ENCODE measurements at regions not wholly inside any gene's neighbourhood (a gene's known extent, or its start where the extent isn't known, plus 50 kb on each side); places are given as distances from the start of the nearest gene placed in this dataset.

GRCh38 chr15:36208868-36209582, 370.4 kb upstream of the CDIN1 start:
- DNase-seq, result no peak

GRCh38 chr15:36210426-36210825, 369.0 kb upstream of the CDIN1 start:
- DNase-seq, result no peak

GRCh38 chr15:36218322-36218721, 361.1 kb upstream of the CDIN1 start:
- DNase-seq, result no peak

GRCh38 chr15:36218991-36219390, 360.4 kb upstream of the CDIN1 start:
- DNase-seq, result no peak

- DNase-seq, result no peak
Measured at GRCh38 chr15:36221992-36222391, 357.4 kb upstream of the CDIN1 start.

- DNase-seq, result no peak
Measured at GRCh38 chr15:36230776-36231175, 348.6 kb upstream of the CDIN1 start.

- DNase-seq, result no peak
Measured at GRCh38 chr15:36232491-36232890, 346.9 kb upstream of the CDIN1 start.

- DNase-seq, result no peak
Measured at GRCh38 chr15:36234743-36235142, 344.7 kb upstream of the CDIN1 start.

GRCh38 chr15:36235173-36235572, 344.3 kb upstream of the CDIN1 start:
- no peak for DNase-seq

GRCh38 chr15:36239509-36239908, 339.9 kb upstream of the CDIN1 start:
- DNase-seq, result no peak

GRCh38 chr15:36251450-36251849, 328.0 kb upstream of the CDIN1 start:
- no peak for DNase-seq

GRCh38 chr15:36252146-36252711, 327.2 kb upstream of the CDIN1 start:
- no peak for DNase-seq

GRCh38 chr15:36254426-36254825, 325.0 kb upstream of the CDIN1 start:
- no peak for DNase-seq

GRCh38 chr15:36256404-36256807, 323.0 kb upstream of the CDIN1 start:
- no peak for DNase-seq

- DNase-seq, result no peak
Measured at GRCh38 chr15:36263666-36264065, 315.8 kb upstream of the CDIN1 start.

GRCh38 chr15:36265422-36265821, 314.0 kb upstream of the CDIN1 start:
- DNase-seq, result no peak

- DNase-seq, result no peak
Measured at GRCh38 chr15:36271048-36271447, 308.4 kb upstream of the CDIN1 start.

GRCh38 chr15:36275656-36276055, 303.8 kb upstream of the CDIN1 start:
- DNase-seq, result no peak

- no peak for DNase-seq
Measured at GRCh38 chr15:36278219-36278618, 301.2 kb upstream of the CDIN1 start.

GRCh38 chr15:36282821-36283220, 296.6 kb upstream of the CDIN1 start:
- DNase-seq, result no peak

GRCh38 chr15:36284911-36285310, 294.5 kb upstream of the CDIN1 start:
- DNase-seq, result no peak

- no peak for DNase-seq
Measured at GRCh38 chr15:36291501-36291900, 287.9 kb upstream of the CDIN1 start.

GRCh38 chr15:36294359-36294758, 285.1 kb upstream of the CDIN1 start:
- no peak for DNase-seq

- DNase-seq, result no peak
Measured at GRCh38 chr15:36301947-36302346, 277.5 kb upstream of the CDIN1 start.

- no peak for DNase-seq
Measured at GRCh38 chr15:36313021-36313420, 266.4 kb upstream of the CDIN1 start.
